ENCODE measurements at regions not wholly inside any gene's neighbourhood (a gene's known extent, or its start where the extent isn't known, plus 50 kb on each side); places are given as distances from the start of the nearest gene placed in this dataset.

GRCh38 chr18:78548261-78549058 lies 431.2 kb upstream of the SALL3 start:
- no peak for TF ChIP-seq CTCF (IDR thresholded peaks at IDR 0.05)
- no peak for TF ChIP-seq POLR2A (IDR thresholded peaks at IDR 0.05)
- no peak for TF ChIP-seq EP300 (IDR thresholded peaks at IDR 0.05)
- TF ChIP-seq POLR2AphosphoS5 (IDR thresholded peaks at IDR 0.05): no peak

Measured in sigmoid colon (tissue), 4 donors.